ENCODE measurements at regions not wholly inside any gene's neighbourhood (a gene's known extent, or its start where the extent isn't known, plus 50 kb on each side); places are given as distances from the start of the nearest gene placed in this dataset.

- no peak for TF ChIP-seq CTCF (IDR thresholded peaks at IDR 0.05; ENCODE audit: low read depth, low read length)
- H3K4me3 ChIP-seq (ENCODE audit: low read depth, low read length), result no peak overlapping the region
Observed at GRCh38 chr7:106723398-106723797, 62.4 kb upstream of the CCDC71L start.

GRCh38 chr7:106729720-106730385 is 68.9 kb upstream of the CCDC71L start:
- no peak overlapping the region for H3K4me3 ChIP-seq (ENCODE audit: low read depth, low read length)
- TF ChIP-seq CTCF (IDR thresholded peaks at IDR 0.05; ENCODE audit: low read depth, low read length), result no peak

GRCh38 chr7:106731187-106731586 is 70.2 kb upstream of the CCDC71L start:
- no peak overlapping the region for H3K4me3 ChIP-seq (ENCODE audit: low read depth, low read length)
- TF ChIP-seq CTCF (IDR thresholded peaks at IDR 0.05; ENCODE audit: low read depth, low read length), result no peak

- TF ChIP-seq CTCF (IDR thresholded peaks at IDR 0.05; ENCODE audit: low read depth, low read length), result no peak
- H3K4me3 ChIP-seq (ENCODE audit: low read depth, low read length), result no peak overlapping the region
Observed at GRCh38 chr7:106731646-106732444, 70.9 kb upstream of the CCDC71L start.

- H3K4me3 ChIP-seq (ENCODE audit: low read depth, low read length), result no peak overlapping the region
- no peak for TF ChIP-seq CTCF (IDR thresholded peaks at IDR 0.05; ENCODE audit: low read depth, low read length)
Observed at GRCh38 chr7:106735637-106736036, 74.7 kb upstream of the CCDC71L start.

- no peak for TF ChIP-seq CTCF (IDR thresholded peaks at IDR 0.05; ENCODE audit: low read depth, low read length)
- no peak overlapping the region for H3K4me3 ChIP-seq (ENCODE audit: low read depth, low read length)
Observed at GRCh38 chr7:106736123-106736507, 75.2 kb upstream of the CCDC71L start.

GRCh38 chr7:106736508-106737201 is 75.7 kb upstream of the CCDC71L start:
- TF ChIP-seq CTCF (IDR thresholded peaks at IDR 0.05; ENCODE audit: low read depth, low read length), result peak; percentile 66
- peak overlapping the region; percentile 23; the same call in 1 of the 2 replicates for H3K4me3 ChIP-seq (ENCODE audit: low read depth, low read length)
